NCI-H187 (cell line): ENCODE measurements at regions not wholly inside any gene's neighbourhood (a gene's known extent, or its start where the extent isn't known, plus 50 kb on each side); places are given as distances from the start of the nearest gene placed in this dataset.
"Not testable (repeated sequence)": the region's sequence is repeated elsewhere in the genome, so short reads cannot be mapped to it uniquely, and the experiment has no call there.

Experiments
- DNase-seq, 2 experiments: peaks; one replicate each; lab custom pipeline; 2025; lab: John Stamatoyannopoulos, UW

- DNase-seq, result no peak
Measured at GRCh38 chr14:57150449-57150848, 118.3 kb downstream of the EXOC5 start.

GRCh38 chr14:57139173-57139572, 129.5 kb downstream of the EXOC5 start:
- no peak for DNase-seq

- no peak for DNase-seq
Measured at GRCh38 chr14:57136669-57137328, 131.9 kb downstream of the EXOC5 start.

- DNase-seq, result not testable (repeated sequence)
Measured at GRCh38 chr14:57127809-57128208, 140.9 kb downstream of the EXOC5 start.

- DNase-seq, result no peak
Measured at GRCh38 chr14:57122129-57122528, 146.6 kb downstream of the EXOC5 start.

GRCh38 chr14:57112072-57112807, 156.5 kb downstream of the EXOC5 start:
- not testable (repeated sequence) for DNase-seq

GRCh38 chr14:57110411-57110810, 158.3 kb downstream of the EXOC5 start:
- DNase-seq, result not testable (repeated sequence)

GRCh38 chr14:57091030-57091608, 177.6 kb downstream of the EXOC5 start:
- DNase-seq, result no peak

GRCh38 chr14:57089901-57090300, 178.8 kb downstream of the EXOC5 start:
- no peak for DNase-seq

- no peak for DNase-seq
Measured at GRCh38 chr14:57087841-57088240, 180.9 kb downstream of the EXOC5 start.

GRCh38 chr14:57086271-57087162, 182.2 kb downstream of the EXOC5 start:
- no peak for DNase-seq

GRCh38 chr14:57085801-57086200, 182.9 kb downstream of the EXOC5 start:
- peak in 1 of 2 experiments; percentile 15 for DNase-seq

GRCh38 chr14:57085043-57085442, 183.7 kb downstream of the EXOC5 start:
- DNase-seq, result no peak

- DNase-seq, result no peak
Measured at GRCh38 chr14:57080691-57081090, 188.0 kb downstream of the EXOC5 start.

GRCh38 chr14:57078054-57078453, 190.7 kb downstream of the EXOC5 start:
- DNase-seq, result no peak

GRCh38 chr14:57073986-57074385, 194.7 kb downstream of the EXOC5 start:
- no peak for DNase-seq

GRCh38 chr14:57071639-57072038, 197.1 kb downstream of the EXOC5 start:
- DNase-seq, result no peak

- DNase-seq, result no peak
Measured at GRCh38 chr14:57069702-57070101, 199.0 kb downstream of the EXOC5 start.

- DNase-seq, result no peak
Measured at GRCh38 chr14:57068511-57068910, 200.2 kb downstream of the EXOC5 start.

GRCh38 chr14:57066887-57067513, 201.7 kb downstream of the EXOC5 start:
- DNase-seq, result no peak

GRCh38 chr14:57066463-57066862, 202.2 kb downstream of the EXOC5 start:
- no peak for DNase-seq
